ENCODE measurements at regions not wholly inside any gene's neighbourhood (a gene's known extent, or its start where the extent isn't known, plus 50 kb on each side); places are given as distances from the start of the nearest gene placed in this dataset.

DNA sequence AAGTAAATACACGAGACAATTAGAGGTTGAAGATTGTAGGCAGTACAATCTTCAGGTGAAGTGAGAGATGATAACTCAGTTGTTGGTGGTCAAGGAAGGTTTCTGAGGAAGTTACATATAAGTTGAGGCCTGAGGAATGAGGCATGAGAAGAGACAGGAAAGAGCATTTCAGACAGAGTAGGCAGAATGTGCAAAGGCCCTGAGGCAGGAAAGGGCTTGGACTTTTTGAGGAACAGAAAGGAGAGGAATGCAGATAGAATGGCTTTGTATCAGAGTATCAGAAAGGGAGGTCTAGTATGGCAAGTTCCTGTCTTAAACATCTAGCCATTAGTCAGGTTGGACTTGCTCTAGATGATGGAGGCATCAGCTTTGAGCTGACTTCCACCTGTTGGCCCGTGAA is 122.5 kb downstream of the CAND1 start:
- TF ChIP-seq YY1 (IDR thresholded peaks at IDR 0.05; ENCODE audit: borderline replicate concordance in 1 of 3, control insufficient read depth in 1 of 3, extremely low read depth in 1 of 3, insufficient read depth in 3 of 3, insufficient read length in 1 of 3, insufficient replicate concordance in 2 of 3, low read depth in 1 of 3, low read length in 2 of 3), result no peak
- no peak for TF ChIP-seq SMAD3 (CRISPR knock-in tag; conservative IDR thresholded peaks at IDR 0.05)
- TF ChIP-seq, protein P1, sequence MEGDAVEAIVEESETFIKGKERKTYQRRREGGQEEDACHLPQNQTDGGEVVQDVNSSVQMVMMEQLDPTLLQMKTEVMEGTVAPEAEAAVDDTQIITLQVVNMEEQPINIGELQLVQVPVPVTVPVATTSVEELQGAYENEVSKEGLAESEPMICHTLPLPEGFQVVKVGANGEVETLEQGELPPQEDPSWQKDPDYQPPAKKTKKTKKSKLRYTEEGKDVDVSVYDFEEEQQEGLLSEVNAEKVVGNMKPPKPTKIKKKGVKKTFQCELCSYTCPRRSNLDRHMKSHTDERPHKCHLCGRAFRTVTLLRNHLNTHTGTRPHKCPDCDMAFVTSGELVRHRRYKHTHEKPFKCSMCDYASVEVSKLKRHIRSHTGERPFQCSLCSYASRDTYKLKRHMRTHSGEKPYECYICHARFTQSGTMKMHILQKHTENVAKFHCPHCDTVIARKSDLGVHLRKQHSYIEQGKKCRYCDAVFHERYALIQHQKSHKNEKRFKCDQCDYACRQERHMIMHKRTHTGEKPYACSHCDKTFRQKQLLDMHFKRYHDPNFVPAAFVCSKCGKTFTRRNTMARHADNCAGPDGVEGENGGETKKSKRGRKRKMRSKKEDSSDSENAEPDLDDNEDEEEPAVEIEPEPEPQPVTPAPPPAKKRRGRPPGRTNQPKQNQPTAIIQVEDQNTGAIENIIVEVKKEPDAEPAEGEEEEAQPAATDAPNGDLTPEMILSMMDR (IDR thresholded peaks at IDR 0.05 in 2 of 3, conservative IDR thresholded peaks at IDR 0.05 in 1 of 3; ENCODE audit: insufficient read depth in 2 of 3, low read depth in 1 of 3, low read length in 3 of 3), result no peak
- TF ChIP-seq, protein P2, sequence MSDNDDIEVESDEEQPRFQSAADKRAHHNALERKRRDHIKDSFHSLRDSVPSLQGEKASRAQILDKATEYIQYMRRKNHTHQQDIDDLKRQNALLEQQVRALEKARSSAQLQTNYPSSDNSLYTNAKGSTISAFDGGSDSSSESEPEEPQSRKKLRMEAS (CRISPR knock-in tag; IDR thresholded peaks at IDR 0.05), result no peak
- no peak for TF ChIP-seq TCF7L2 (IDR thresholded peaks at IDR 0.05; ENCODE audit: low read depth, low read length)
- TF ChIP-seq, protein P3, sequence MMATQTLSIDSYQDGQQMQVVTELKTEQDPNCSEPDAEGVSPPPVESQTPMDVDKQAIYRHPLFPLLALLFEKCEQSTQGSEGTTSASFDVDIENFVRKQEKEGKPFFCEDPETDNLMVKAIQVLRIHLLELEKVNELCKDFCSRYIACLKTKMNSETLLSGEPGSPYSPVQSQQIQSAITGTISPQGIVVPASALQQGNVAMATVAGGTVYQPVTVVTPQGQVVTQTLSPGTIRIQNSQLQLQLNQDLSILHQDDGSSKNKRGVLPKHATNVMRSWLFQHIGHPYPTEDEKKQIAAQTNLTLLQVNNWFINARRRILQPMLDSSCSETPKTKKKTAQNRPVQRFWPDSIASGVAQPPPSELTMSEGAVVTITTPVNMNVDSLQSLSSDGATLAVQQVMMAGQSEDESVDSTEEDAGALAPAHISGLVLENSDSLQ (IDR thresholded peaks at IDR 0.05), result no peak
- TF ChIP-seq EP300 (IDR thresholded peaks at IDR 0.05; ENCODE audit: low read length), result no peak

All from K562 (cell line).